KG1 (cell line): ENCODE measurements at regions not wholly inside any gene's neighbourhood (a gene's known extent, or its start where the extent isn't known, plus 50 kb on each side); places are given as distances from the start of the nearest gene placed in this dataset.

Experiments used
- DNase-seq: peaks from one replicate; lab custom pipeline; 2025; lab: John Stamatoyannopoulos, UW

GRCh38 chr3:106882297-106882696, 494.9 kb upstream of the CCDC54 start:
- no peak for DNase-seq

- DNase-seq, result no peak
Observed at GRCh38 chr3:106906074-106906473, 471.2 kb upstream of the CCDC54 start.

GRCh38 chr3:106908181-106908938, 468.9 kb upstream of the CCDC54 start:
- no peak for DNase-seq

GRCh38 chr3:106913111-106913698, 464.0 kb upstream of the CCDC54 start:
- no peak for DNase-seq

- DNase-seq, result no peak
Observed at GRCh38 chr3:106913966-106914365, 463.3 kb upstream of the CCDC54 start.

GRCh38 chr3:106920609-106921008, 456.6 kb upstream of the CCDC54 start:
- DNase-seq, result no peak

- no peak for DNase-seq
Observed at GRCh38 chr3:106929081-106929480, 448.2 kb upstream of the CCDC54 start.

GRCh38 chr3:106930086-106930485, 447.2 kb upstream of the CCDC54 start:
- DNase-seq, result no peak

- no peak for DNase-seq
Observed at GRCh38 chr3:106931904-106932303, 445.3 kb upstream of the CCDC54 start.

- no peak for DNase-seq
Observed at GRCh38 chr3:106936337-106936736, 440.9 kb upstream of the CCDC54 start.

GRCh38 chr3:106942051-106942450, 435.2 kb upstream of the CCDC54 start:
- DNase-seq, result no peak

- no peak for DNase-seq
Observed at GRCh38 chr3:106943071-106943470, 434.2 kb upstream of the CCDC54 start.

GRCh38 chr3:106945435-106945834, 431.8 kb upstream of the CCDC54 start:
- no peak for DNase-seq

GRCh38 chr3:106946866-106947265, 430.4 kb upstream of the CCDC54 start:
- no peak for DNase-seq

GRCh38 chr3:106957029-106957428, 420.2 kb upstream of the CCDC54 start:
- DNase-seq, result no peak

GRCh38 chr3:106962993-106963392, 414.2 kb upstream of the CCDC54 start:
- DNase-seq, result no peak

GRCh38 chr3:106963442-106963841, 413.8 kb upstream of the CCDC54 start:
- no peak for DNase-seq

GRCh38 chr3:106965307-106965706, 411.9 kb upstream of the CCDC54 start:
- no peak for DNase-seq

- no peak for DNase-seq
Observed at GRCh38 chr3:106969596-106969995, 407.6 kb upstream of the CCDC54 start.

- no peak for DNase-seq
Observed at GRCh38 chr3:106981392-106981791, 395.8 kb upstream of the CCDC54 start.

GRCh38 chr3:106985721-106986120, 391.5 kb upstream of the CCDC54 start:
- no peak for DNase-seq

GRCh38 chr3:106998841-106999682, 378.2 kb upstream of the CCDC54 start:
- peak; percentile 71 for DNase-seq

- no peak for DNase-seq
Observed at GRCh38 chr3:107001635-107002034, 375.6 kb upstream of the CCDC54 start.
